ENCODE measurements at regions not wholly inside any gene's neighbourhood (a gene's known extent, or its start where the extent isn't known, plus 50 kb on each side); places are given as distances from the start of the nearest gene placed in this dataset.

DNA sequence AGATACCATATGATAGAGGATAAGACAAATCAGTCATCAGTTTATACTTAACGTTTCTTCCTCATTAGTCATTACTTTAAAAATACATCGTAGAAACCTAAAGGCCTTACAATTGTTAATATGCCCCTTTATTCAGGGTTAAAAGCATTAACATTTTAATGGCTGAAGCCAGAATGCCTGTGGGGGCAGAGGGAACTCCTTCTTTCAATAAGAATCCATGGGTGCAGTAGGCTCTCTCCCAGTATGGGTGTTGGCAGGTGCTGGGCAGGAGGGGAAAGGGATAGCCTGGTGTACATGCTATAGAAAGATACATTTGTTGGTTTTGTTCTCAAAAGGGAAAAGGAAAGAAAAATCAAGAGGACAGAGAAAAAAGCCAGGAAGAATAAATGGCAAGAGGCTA, 1035.7 kb upstream of the POU3F3 start:
- H3K9me3 ChIP-seq, result no peaks in the 10 kb centered on the region
- DNase-seq (no peak), ATAC-seq (no peak)
- H3K27me3 ChIP-seq, result no peaks in the 10 kb centered on the region
- H3K4me1 ChIP-seq, result no peaks in the 10 kb centered on the region
- 25 to 40% (median 30%) methylated on average over 2 of the region's 2 CpGs for WGBS, 4 donors
- TF ChIP-seq POLR2A (IDR thresholded peaks at IDR 0.05), result no peak
- TF ChIP-seq, protein P1, sequence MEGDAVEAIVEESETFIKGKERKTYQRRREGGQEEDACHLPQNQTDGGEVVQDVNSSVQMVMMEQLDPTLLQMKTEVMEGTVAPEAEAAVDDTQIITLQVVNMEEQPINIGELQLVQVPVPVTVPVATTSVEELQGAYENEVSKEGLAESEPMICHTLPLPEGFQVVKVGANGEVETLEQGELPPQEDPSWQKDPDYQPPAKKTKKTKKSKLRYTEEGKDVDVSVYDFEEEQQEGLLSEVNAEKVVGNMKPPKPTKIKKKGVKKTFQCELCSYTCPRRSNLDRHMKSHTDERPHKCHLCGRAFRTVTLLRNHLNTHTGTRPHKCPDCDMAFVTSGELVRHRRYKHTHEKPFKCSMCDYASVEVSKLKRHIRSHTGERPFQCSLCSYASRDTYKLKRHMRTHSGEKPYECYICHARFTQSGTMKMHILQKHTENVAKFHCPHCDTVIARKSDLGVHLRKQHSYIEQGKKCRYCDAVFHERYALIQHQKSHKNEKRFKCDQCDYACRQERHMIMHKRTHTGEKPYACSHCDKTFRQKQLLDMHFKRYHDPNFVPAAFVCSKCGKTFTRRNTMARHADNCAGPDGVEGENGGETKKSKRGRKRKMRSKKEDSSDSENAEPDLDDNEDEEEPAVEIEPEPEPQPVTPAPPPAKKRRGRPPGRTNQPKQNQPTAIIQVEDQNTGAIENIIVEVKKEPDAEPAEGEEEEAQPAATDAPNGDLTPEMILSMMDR (IDR thresholded peaks at IDR 0.05), result no peak
- H3K27ac ChIP-seq, result no peak overlapping the region
- H3K4me3 ChIP-seq, result no peak overlapping the region
- intact Hi-C loops (cut with DNase I), result no loop called here
- no peaks in the 10 kb centered on the region for H3K36me3 ChIP-seq

DNA sequence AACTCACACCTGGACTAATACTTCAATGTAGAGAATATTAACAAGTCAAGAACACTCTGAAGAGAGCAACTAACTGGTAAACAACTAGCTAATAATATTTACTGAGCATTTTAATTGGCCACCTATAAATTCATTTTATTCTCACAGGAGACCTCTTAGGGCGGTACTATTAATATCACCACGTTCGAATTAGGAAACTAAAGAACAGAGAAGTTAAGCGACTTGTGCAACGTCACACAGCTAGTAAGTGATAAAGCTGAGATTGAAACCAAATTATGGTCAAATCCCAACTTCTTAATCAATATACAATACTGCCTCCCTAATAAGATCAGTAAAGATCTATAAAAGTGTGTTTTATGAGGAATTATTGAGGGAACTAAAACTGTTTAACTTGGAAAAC, 1034.3 kb upstream of the POU3F3 start:
- Histone ChIP-seq H3K27me3 (no peaks in the 10 kb centered on the region), H3K9me3 (no peaks in the 10 kb centered on the region), H3K4me3 (no peak overlapping the region), H3K36me3 (no peaks in the 10 kb centered on the region), H3K27ac (no peak overlapping the region), H3K4me1 (no peaks in the 10 kb centered on the region)
- ATAC-seq (no peak), DNase-seq (no peak)
- intact Hi-C loops (cut with DNase I), result no loop called here
- WGBS, 4 donors, result 81 to 86% (median 83%) methylated on average over 5 of the region's 5 CpGs
- TF ChIP-seq POLR2A (IDR thresholded peaks at IDR 0.05), result no peak
- TF ChIP-seq, protein P1 (IDR thresholded peaks at IDR 0.05), result no peak

DNA sequence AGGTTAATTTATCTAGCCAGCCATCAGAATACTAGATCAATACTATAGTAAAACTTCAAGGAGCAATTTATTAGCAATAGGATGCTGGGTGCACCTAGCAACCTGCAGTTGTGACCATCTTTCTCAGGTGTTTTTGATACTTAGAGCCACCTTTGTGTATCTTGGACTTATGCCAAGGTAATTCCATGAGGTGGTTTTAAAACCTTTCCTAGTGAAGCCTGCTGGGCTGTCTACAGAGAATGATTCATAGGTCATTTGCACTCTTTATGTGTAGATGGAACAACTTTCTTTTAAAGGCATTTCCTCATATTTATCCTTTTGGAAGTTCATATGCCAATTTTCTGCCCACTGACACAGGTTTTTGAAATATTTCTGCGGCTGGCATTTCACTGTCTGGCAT, 1030.1 kb upstream of the POU3F3 start:
- Histone ChIP-seq H3K27me3 (no peaks in the 10 kb centered on the region), H3K36me3 (no peaks in the 10 kb centered on the region), H3K9me3 (peaks cover 0 to 22% (median under 1%) of the 10 kb centered on the region in 12 donors), H3K4me1 (no peaks in the 10 kb centered on the region), H3K27ac (no peak overlapping the region), H3K4me3 (no peak overlapping the region)
- TF ChIP-seq, protein P1 (IDR thresholded peaks at IDR 0.05), result no peak
- TF ChIP-seq POLR2A (IDR thresholded peaks at IDR 0.05), result no peak
- intact Hi-C loops (cut with DNase I), result no loop called here
- DNase-seq, result no peak
- 71 to 81% (median 72%) methylated on average over 1 of the region's 1 CpG for WGBS, 4 donors
- no peak for ATAC-seq

DNA sequence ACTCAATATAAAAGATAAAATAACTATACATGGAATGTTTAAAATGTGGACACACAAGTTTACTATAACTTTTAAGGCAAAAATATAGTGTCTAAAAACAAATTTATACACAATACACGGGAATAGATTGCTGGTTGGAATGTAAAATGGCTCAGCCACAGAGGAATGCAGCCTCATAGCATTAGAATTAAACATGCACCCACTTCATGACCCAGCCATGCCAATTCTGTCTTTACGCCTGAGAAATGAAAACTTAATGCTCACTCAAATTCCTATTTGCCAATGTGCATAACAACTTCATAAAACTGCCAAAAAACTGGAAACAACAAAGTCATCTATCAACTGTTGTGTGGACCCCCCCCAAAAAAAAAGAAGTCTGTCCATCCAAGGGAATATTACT, 1006.6 kb upstream of the POU3F3 start:
- no peaks in the 10 kb centered on the region for H3K27me3 ChIP-seq
- H3K4me1 ChIP-seq, result no peaks in the 10 kb centered on the region
- H3K36me3 ChIP-seq, result no peaks in the 10 kb centered on the region
- no peak overlapping the region for H3K27ac ChIP-seq
- TF ChIP-seq POLR2A (IDR thresholded peaks at IDR 0.05), result no peak
- TF ChIP-seq, protein P1 (IDR thresholded peaks at IDR 0.05), result no peak
- no peak for DNase-seq
- intact Hi-C loops (cut with DNase I), result no loop called here
- no peak for ATAC-seq
- WGBS, 4 donors, result 72 to 81% (median 75%) methylated on average over 2 of the region's 2 CpGs
- no peak overlapping the region for H3K4me3 ChIP-seq
- H3K9me3 ChIP-seq, result peaks cover 0 to 19% (median 0%) of the 10 kb centered on the region in 12 donors
